Fibroblast of skin of left quadriceps (primary cell): ENCODE measurements at regions not wholly inside any gene's neighbourhood (a gene's known extent, or its start where the extent isn't known, plus 50 kb on each side); places are given as distances from the start of the nearest gene placed in this dataset.

Source experiments
- DNase-seq, 2 experiments: peaks; one replicate each; pipeline ENCODE4 v3.0.0-alpha.2; 2013; ENCODE audit warnings: low read depth in 2 of 2

GRCh38 chr1:80917826-80918225, 882.9 kb upstream of the ADGRL2 start:
- no peak for DNase-seq

GRCh38 chr1:80917225-80917624, 883.5 kb upstream of the ADGRL2 start:
- no peak for DNase-seq

GRCh38 chr1:80915491-80915890, 885.2 kb upstream of the ADGRL2 start:
- DNase-seq, result no peak

GRCh38 chr1:80910426-80910825, 890.3 kb upstream of the ADGRL2 start:
- DNase-seq, result no peak

DNA sequence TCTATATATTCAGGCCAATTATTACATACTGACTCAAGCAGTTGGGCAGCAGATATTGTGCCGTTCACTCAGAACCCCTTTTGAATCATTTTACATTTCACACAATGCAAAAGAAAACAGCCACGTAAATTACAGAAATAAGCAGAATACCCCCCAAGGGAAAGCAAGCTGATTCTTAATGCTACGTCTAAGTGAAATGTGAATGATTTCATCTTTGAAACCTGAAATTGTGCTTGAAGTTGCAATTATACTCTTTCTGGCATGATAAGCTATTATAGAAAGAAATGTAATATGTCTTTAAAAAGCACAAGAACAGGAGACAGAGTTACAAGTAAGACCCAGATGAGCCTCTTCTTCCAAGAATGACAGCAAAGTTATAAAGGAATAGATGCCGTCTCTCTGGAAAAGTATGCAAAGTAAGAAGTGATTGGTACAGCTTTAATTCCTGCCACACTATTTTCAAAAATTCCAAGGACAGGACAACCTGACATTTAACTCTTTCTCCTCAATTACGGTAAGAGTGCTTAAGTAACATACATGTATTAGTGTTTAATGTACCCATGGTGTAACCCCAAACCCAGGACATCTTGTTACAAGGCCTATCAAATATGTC, 891.5 kb upstream of the ADGRL2 start:
- DNase-seq, result no peak

- no peak for DNase-seq
These were observed 903.9 kb upstream of the ADGRL2 start for GRCh38 chr1:80896781-80897356.

- peak in 1 of 2 experiments; percentile 5 for DNase-seq
These were observed 905.8 kb upstream of the ADGRL2 start for GRCh38 chr1:80894921-80895320.

- DNase-seq, result no peak
These were observed 907.6 kb upstream of the ADGRL2 start for GRCh38 chr1:80893115-80893514.

DNA sequence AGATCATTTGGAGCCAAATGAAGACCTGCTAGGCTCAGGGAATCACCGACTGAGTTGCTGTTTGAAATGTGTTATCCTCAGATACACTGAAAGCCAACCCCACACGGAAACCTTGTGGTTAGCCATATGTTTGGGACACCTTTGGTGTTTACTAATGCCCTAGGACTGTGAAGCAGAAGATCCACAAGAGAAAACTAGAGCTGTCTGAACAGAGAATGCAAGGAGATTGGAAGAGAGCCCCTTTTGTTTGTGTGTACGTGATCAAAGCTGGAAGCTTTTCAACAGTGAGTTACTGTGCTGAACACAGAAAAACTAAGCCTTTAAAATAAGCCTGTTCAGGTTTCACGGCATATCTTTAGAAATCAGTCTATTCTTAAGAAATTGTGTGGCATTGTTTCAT, 908.2 kb upstream of the ADGRL2 start:
- DNase-seq, result no peak

DNA sequence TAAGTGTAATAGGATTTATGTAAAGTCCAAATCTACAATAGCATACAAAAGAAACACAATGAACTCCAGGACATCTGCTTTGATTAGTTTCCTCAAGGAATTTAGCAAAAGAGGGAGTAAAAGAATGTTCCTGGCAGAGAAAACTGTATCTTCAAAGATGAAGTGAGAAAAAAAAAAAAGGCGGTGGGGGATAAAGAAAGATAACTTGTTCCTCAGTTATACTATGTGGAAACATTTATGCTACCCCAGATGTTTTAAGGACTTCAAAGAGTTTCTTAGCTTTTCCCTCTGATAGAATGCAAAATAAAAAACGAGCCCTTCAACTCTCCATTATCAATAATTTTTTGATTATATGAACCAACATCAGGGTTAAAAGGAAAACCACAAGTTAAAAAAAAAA, 908.9 kb upstream of the ADGRL2 start:
- no peak for DNase-seq

GRCh38 chr1:80882553-80882952, 918.2 kb upstream of the ADGRL2 start:
- DNase-seq, result no peak

- no peak for DNase-seq
These were observed 922.4 kb upstream of the ADGRL2 start for GRCh38 chr1:80878343-80878742.

DNA sequence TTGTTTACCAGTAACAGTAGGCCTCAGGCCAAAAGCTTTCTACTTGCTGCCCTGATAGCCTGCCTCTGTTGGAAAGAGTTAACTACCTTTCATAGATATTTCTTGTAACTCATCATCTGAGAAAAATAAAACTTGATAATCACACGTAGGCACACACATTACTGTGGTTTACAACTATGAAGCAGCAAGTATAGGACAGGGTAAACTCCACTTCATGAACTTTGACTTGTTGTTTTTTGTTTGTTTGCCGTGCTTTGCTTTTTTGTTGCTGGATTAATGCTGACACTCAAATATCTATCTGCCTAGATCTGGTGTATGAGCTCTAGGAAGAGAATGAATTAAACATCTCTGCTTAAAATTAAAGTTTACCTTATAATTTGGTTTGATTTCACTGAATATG, 924.7 kb upstream of the ADGRL2 start:
- DNase-seq, result no peak

- no peak for DNase-seq
These were observed 931.4 kb upstream of the ADGRL2 start for GRCh38 chr1:80869299-80869698.

- no peak for DNase-seq
These were observed 952.8 kb upstream of the ADGRL2 start for GRCh38 chr1:80847904-80848303.

GRCh38 chr1:80846966-80847365, 953.8 kb upstream of the ADGRL2 start:
- DNase-seq, result no peak

DNA sequence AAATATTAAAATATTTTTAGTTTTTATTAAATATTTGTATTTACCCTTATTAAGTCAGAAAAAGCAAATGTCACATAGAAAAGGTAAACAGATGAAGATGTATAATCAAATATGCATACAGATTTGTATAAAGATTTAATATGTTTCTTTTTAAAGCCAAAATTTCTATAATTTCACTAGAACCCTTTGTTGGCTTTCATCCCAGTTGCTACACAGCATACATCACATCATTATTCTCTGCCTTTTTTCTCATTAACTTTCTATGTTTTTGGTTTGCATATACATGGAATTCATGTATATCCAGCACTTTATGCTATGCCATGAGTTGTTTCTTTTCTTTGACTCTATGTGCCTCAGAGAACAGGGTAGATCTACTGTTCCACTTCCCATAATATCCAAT, 957.9 kb upstream of the ADGRL2 start:
- DNase-seq, result no peak

DNA sequence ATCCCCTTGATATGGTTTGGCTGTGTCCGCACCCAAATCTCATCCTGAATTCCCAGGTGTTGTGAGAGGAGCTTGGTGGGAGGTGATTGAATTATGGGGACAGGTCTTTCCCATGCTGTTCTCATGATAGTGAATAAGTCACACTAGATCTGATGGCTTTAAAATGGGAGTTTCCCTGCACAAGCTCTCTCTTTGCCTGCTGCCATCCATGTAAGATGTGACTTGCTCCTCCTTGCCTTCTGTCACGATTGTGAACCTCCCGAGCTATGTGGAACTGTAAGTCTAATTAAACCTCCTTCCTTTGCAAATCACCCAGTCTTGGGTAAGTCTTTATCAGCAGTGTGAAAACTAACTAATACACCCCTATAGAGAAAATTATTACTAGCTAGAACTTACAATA, 959.5 kb upstream of the ADGRL2 start:
- no peak for DNase-seq

DNA sequence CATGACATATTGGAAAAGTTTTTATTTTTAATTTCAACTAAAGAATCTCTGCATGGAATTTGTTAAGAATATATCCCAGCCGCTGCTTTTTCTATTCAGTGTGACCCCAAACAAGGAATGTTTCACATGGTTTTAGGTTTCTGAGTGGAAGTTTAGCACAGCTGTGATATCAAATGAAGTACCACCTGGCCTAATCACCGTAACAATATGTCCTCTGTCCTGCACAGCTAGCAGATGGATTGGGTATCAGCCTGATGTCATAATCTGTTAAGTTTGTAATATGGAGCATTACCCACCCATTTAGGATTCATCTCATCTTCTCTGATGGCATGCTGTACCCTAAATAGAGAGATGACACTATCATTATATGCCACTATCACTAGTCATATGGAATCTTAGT, 963.7 kb upstream of the ADGRL2 start:
- no peak for DNase-seq

DNA sequence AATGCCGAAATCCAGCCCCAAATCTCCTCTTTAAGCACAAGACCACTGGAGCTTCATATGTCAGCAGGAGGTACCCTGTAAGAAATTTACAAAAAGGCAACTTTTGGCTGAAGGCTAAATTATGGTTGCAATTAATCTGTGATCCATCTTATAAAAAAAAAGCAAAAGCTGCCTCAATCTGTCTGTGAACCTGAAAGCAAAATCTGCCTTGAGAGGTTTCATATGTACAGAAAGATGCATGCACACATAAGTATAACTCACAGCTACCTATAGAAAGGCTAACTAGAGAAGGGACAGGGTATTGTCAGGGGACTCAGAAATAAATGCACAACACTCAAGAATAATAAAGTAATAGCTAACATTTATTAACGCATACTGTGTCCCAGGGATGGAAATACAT, 964.2 kb upstream of the ADGRL2 start:
- no peak for DNase-seq

DNA sequence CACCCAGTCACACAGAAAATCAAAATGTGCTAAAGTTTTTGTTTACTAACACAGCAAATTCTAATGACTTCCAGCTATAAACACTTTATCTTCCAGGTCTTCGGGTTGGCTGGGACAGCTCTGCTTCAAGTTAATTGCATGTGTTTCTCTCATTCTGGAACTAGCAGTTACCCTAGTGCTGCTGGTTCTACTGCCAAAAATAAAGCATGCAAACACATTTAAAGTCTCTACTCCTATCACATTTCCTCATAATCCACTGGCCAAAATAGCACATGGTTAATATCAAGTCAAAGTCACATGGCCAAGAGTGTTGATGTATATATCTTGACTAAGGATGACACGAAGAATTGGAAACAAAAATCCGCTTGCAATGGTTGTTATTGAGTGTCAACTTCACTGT, 973.1 kb upstream of the ADGRL2 start:
- no peak for DNase-seq

GRCh38 chr1:80825067-80825466, 975.7 kb upstream of the ADGRL2 start:
- DNase-seq, result no peak

DNA sequence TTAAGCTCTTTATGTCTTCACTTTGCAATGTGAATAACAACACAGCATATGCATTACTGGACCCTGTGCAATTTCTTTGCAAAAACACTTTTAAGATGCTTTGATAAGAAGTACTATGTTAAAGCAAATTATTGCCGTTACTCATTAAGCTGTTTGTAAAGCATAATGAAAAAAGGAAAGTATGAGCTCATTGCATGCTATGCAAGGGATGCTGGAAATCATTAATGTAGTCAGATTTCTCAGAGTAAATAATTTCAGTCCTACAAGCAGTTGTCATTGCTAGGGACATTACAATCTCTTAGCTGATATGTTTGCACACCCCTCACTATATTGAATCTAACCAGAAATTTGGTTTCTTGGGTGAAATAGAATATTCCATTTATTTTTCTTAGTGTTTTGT, 982.5 kb upstream of the ADGRL2 start:
- DNase-seq, result no peak

GRCh38 chr1:80807981-80808380, 992.8 kb upstream of the ADGRL2 start:
- DNase-seq, result no peak
